HuH-7.5 (cell line): ENCODE measurements at regions not wholly inside any gene's neighbourhood (a gene's known extent, or its start where the extent isn't known, plus 50 kb on each side); places are given as distances from the start of the nearest gene placed in this dataset.

ENCODE experiments used
- DNase-seq: peaks from one replicate; pipeline ENCODE4 v3.0.0; 2011; ENCODE audit warnings: low spot score

- DNase-seq = no peak
Measured at GRCh38 chr2:41695198-41696113, 352.4 kb upstream of the PKDCC start.

- no peak for DNase-seq
Measured at GRCh38 chr2:41697389-41697788, 350.4 kb upstream of the PKDCC start.

GRCh38 chr2:41698678-41699422 lies 349.0 kb upstream of the PKDCC start:
- peak; percentile 25 for DNase-seq

- no peak for DNase-seq
Measured at GRCh38 chr2:41701231-41701630, 346.6 kb upstream of the PKDCC start.

GRCh38 chr2:41703123-41703522 lies 344.7 kb upstream of the PKDCC start:
- no peak for DNase-seq

- no peak for DNase-seq
Measured at GRCh38 chr2:41705634-41706033, 342.2 kb upstream of the PKDCC start.

GRCh38 chr2:41706286-41706685 lies 341.5 kb upstream of the PKDCC start:
- DNase-seq = no peak

- DNase-seq = no peak
Measured at GRCh38 chr2:41707790-41708451, 339.9 kb upstream of the PKDCC start.

GRCh38 chr2:41709702-41710599 lies 337.9 kb upstream of the PKDCC start:
- no peak for DNase-seq

GRCh38 chr2:41710944-41711343 lies 336.9 kb upstream of the PKDCC start:
- no peak for DNase-seq

GRCh38 chr2:41711736-41712135 lies 336.1 kb upstream of the PKDCC start:
- DNase-seq = no peak

- DNase-seq = no peak
Measured at GRCh38 chr2:41716497-41716896, 331.3 kb upstream of the PKDCC start.

GRCh38 chr2:41717839-41718238 lies 330.0 kb upstream of the PKDCC start:
- no peak for DNase-seq

GRCh38 chr2:41718705-41719104 lies 329.1 kb upstream of the PKDCC start:
- DNase-seq = no peak

GRCh38 chr2:41719756-41720155 lies 328.1 kb upstream of the PKDCC start:
- DNase-seq = no peak

GRCh38 chr2:41720331-41721251 lies 327.2 kb upstream of the PKDCC start:
- DNase-seq = no peak

- no peak for DNase-seq
Measured at GRCh38 chr2:41722668-41723369, 325.0 kb upstream of the PKDCC start.

- no peak for DNase-seq
Measured at GRCh38 chr2:41723526-41723925, 324.3 kb upstream of the PKDCC start.

GRCh38 chr2:41724465-41724864 lies 323.4 kb upstream of the PKDCC start:
- DNase-seq = no peak

- no peak for DNase-seq
Measured at GRCh38 chr2:41725901-41726300, 321.9 kb upstream of the PKDCC start.
